ENCODE measurements at regions not wholly inside any gene's neighbourhood (a gene's known extent, or its start where the extent isn't known, plus 50 kb on each side); places are given as distances from the start of the nearest gene placed in this dataset.

GRCh38 chr15:93825682-93826081, 405.7 kb upstream of the MCTP2 start:
- H3K27ac ChIP-seq (ENCODE audit: low read depth, low read length) = no peak overlapping the region
- ChIA-PET POLR2A (no interaction called here), CTCF (no interaction called here)
- no peaks in the 10 kb centered on the region for H3K27me3 ChIP-seq (ENCODE audit: control insufficient read depth, insufficient read depth, low read length)
- H3K9me3 ChIP-seq (ENCODE audit: control insufficient read depth, insufficient read depth, low read length) = no peaks in the 10 kb centered on the region
- H3K4me3 ChIP-seq (ENCODE audit: low read depth, low read length) = no peak overlapping the region
- no peak for DNase-seq (ENCODE audit: low read depth, low spot score)
- no peak for TF ChIP-seq CTCF (IDR thresholded peaks at IDR 0.05; ENCODE audit: low read depth, low read length)

DNA sequence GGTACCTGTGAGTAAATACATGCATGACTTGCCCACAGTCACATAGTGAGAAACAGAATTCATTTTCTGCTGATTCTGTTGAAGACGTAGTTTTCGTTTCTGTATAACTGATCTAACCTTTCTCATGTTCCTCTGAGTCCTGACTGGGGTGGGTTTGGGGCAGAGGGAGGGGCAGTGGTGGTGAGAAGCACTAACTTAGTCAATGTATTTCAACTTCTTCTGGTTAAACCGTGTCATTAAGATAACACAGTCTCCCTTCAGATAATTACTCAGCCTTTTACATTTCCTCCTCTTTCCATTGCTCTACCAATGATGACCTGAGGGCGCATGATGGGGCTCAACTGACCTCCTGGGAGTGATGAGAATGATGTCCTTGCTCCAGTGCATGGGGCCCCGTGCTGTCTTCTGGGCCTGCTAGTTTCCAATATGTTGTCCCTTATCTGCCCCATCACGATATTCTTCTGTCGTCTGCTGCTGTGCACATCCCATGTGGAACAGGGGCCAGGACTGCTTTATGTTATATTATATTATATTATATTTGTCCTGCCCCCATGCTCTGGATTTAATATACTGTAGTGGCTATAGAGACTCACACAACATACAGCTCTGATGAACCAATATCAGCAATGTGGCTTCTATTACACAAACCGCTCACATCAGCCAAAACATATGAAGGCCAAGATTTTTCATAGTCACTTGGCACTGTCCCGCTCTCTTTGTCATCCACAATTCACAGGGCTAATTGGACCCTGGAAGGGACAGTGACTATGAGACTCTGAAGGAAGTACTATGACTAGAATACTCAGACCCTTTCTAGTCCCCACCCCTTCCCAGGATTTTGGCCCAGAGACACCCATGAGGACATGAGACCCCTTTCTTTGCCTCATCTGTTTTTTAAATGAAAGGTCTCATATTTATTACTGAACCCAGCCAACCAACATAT, 407.1 kb upstream of the MCTP2 start:
- Histone ChIP-seq H3K4me3 (ENCODE audit: low read depth, low read length) (no peak overlapping the region), H3K27me3 (ENCODE audit: control insufficient read depth, insufficient read depth, low read length) (no peaks in the 10 kb centered on the region), H3K27ac (ENCODE audit: low read depth, low read length) (no peak overlapping the region), H3K9me3 (ENCODE audit: control insufficient read depth, insufficient read depth, low read length) (no peaks in the 10 kb centered on the region)
- POLR2A ChIA-PET = no interaction called here
- no peak for DNase-seq (ENCODE audit: low read depth, low spot score)
- no peak for TF ChIP-seq CTCF (IDR thresholded peaks at IDR 0.05; ENCODE audit: low read depth, low read length)
- CTCF ChIA-PET = no interaction called here

DNA sequence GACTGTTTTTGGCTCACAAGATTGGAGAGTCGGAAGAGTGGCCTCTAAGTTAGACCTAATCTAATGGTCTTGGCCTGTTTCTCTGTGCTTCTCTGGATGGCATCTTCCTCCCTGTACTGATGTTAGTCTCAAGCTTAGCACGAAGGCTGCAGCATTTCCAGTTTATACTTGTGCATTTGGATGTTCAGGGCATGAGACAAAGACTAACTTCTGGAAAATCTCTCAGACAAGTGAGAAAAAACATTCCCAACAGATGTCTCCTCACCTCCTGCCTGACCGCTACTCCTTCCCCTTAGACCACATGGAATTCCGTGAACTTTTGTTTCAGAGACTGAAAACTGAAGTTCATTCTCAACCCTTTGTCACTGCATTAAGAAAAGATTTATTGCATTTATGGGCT, 410.8 kb upstream of the MCTP2 start:
- ChIA-PET POLR2A (no interaction called here), CTCF (interaction anchor here (1.8 kb wide), 1 partner anchor 299 kb away, joined by 7 read pairs; no protein-coding TSS in a partner anchor)
- no peak for DNase-seq (ENCODE audit: low read depth, low spot score)
- TF ChIP-seq CTCF (IDR thresholded peaks at IDR 0.05; ENCODE audit: low read depth, low read length) = no peak
- Histone ChIP-seq H3K27me3 (ENCODE audit: control insufficient read depth, insufficient read depth, low read length) (no peaks in the 10 kb centered on the region), H3K4me3 (ENCODE audit: low read depth, low read length) (no peak overlapping the region), H3K9me3 (ENCODE audit: control insufficient read depth, insufficient read depth, low read length) (no peaks in the 10 kb centered on the region), H3K27ac (ENCODE audit: low read depth, low read length) (no peak overlapping the region)

- Histone ChIP-seq H3K9me3 (ENCODE audit: control insufficient read depth, insufficient read depth, low read length) (no peaks in the 10 kb centered on the region), H3K27ac (ENCODE audit: low read depth, low read length) (no peak overlapping the region), H3K4me3 (ENCODE audit: low read depth, low read length) (no peak overlapping the region), H3K27me3 (ENCODE audit: control insufficient read depth, insufficient read depth, low read length) (no peaks in the 10 kb centered on the region)
- TF ChIP-seq CTCF (IDR thresholded peaks at IDR 0.05; ENCODE audit: low read depth, low read length) = no peak
- POLR2A ChIA-PET = interaction anchor here (0.6 kb wide), 1 partner anchor 1011 kb away, joined by 3 read pairs; no protein-coding TSS in a partner anchor
- CTCF ChIA-PET = interaction anchor here (1.8 kb wide), 1 partner anchor 300 kb away, joined by 7 read pairs; no protein-coding TSS in a partner anchor
- DNase-seq (ENCODE audit: low read depth, low spot score) = no peak
Measured at GRCh38 chr15:93819826-93820225, 411.5 kb upstream of the MCTP2 start.

- H3K27me3 ChIP-seq (ENCODE audit: control insufficient read depth, insufficient read depth, low read length) = no peaks in the 10 kb centered on the region
- H3K4me3 ChIP-seq (ENCODE audit: low read depth, low read length) = no peak overlapping the region
- CTCF ChIA-PET = interaction anchor here (0.6 kb wide), 1 partner anchor 56 kb away, joined by 5 read pairs; no protein-coding TSS in a partner anchor
- peaks cover 4% of the 10 kb centered on the region; the same call in 1 of the 2 replicates for H3K9me3 ChIP-seq (ENCODE audit: control insufficient read depth, insufficient read depth, low read length)
- no peak overlapping the region for H3K27ac ChIP-seq (ENCODE audit: low read depth, low read length)
- DNase-seq (ENCODE audit: low read depth, low spot score) = no peak
- POLR2A ChIA-PET = no interaction called here
- TF ChIP-seq CTCF (IDR thresholded peaks at IDR 0.05; ENCODE audit: low read depth, low read length) = no peak
Measured at GRCh38 chr15:93816815-93817214, 414.5 kb upstream of the MCTP2 start.

All from AG04450 (cell line).